ENCODE measurements at regions not wholly inside any gene's neighbourhood (a gene's known extent, or its start where the extent isn't known, plus 50 kb on each side); places are given as distances from the start of the nearest gene placed in this dataset.

DNA sequence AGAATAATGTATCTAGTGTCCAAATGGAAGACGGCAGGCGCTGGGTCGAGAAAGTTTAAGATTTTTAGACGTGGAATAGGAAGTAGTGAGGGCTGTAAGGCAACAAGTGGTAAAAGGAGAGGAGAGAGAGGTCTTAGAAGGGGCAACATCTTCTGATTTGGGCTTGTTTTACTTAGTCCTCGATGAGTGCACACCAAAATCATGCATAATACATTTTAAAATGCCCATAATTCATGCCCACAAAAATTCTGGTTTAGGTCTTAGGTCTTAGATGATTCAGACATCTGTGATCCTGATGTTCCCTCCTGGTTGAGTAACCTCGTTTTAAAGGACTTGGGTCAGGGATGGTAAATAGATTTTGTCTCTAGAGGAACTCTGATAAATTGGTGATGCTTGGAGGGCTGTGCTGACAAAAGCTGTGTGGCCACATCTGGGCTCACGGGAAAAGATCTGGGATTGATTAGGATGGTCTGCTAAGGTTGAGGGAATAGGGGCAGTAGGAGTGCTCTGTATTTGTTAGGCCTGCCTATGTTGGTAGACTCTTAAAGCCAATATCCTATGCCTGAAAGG lies 476.3 kb downstream of the CCDC171 start:
- no peaks in the 10 kb centered on the region for H3K9me3 ChIP-seq (ENCODE audit: insufficient read depth, low read length, severe bottlenecking)
- H3K4me3 ChIP-seq (ENCODE audit: low read depth in 1 of 2, low read length in 2 of 2) = no peak overlapping the region
- ATAC-seq (ENCODE audit: insufficient read depth, low read depth) (no peak), DNase-seq (no peak)
- no peak overlapping the region for H3K27ac ChIP-seq (ENCODE audit: low read length)
- TF ChIP-seq, protein P1, sequence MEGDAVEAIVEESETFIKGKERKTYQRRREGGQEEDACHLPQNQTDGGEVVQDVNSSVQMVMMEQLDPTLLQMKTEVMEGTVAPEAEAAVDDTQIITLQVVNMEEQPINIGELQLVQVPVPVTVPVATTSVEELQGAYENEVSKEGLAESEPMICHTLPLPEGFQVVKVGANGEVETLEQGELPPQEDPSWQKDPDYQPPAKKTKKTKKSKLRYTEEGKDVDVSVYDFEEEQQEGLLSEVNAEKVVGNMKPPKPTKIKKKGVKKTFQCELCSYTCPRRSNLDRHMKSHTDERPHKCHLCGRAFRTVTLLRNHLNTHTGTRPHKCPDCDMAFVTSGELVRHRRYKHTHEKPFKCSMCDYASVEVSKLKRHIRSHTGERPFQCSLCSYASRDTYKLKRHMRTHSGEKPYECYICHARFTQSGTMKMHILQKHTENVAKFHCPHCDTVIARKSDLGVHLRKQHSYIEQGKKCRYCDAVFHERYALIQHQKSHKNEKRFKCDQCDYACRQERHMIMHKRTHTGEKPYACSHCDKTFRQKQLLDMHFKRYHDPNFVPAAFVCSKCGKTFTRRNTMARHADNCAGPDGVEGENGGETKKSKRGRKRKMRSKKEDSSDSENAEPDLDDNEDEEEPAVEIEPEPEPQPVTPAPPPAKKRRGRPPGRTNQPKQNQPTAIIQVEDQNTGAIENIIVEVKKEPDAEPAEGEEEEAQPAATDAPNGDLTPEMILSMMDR (IDR thresholded peaks at IDR 0.05; ENCODE audit: borderline replicate concordance, extremely low read depth, low read length, poor library complexity, severe bottlenecking) = no peak
- no peak for TF ChIP-seq EZH2 (IDR thresholded peaks at IDR 0.05; ENCODE audit: borderline replicate concordance, low read depth, low read length, severe bottlenecking)
- H3K4me2 ChIP-seq (ENCODE audit: insufficient read depth, low read length) = no peak overlapping the region
- H3K36me3 ChIP-seq (ENCODE audit: insufficient read depth, low read length) = no peaks in the 10 kb centered on the region
- no peak overlapping the region for H3K9ac ChIP-seq (ENCODE audit: low read depth, low read length)
- no peak overlapping the region for H2AFZ ChIP-seq (ENCODE audit: low read depth, low read length)
- no peaks in the 10 kb centered on the region for H4K20me1 ChIP-seq (ENCODE audit: insufficient read depth, low read length)
- no peaks in the 10 kb centered on the region for H3K79me2 ChIP-seq (ENCODE audit: insufficient read depth, low read length)
- H3K4me1 ChIP-seq (ENCODE audit: insufficient read depth, low read length) = peaks cover 33% of the 10 kb centered on the region
- no peaks in the 10 kb centered on the region for H3K27me3 ChIP-seq (ENCODE audit: insufficient read depth, low read length, poor library complexity)

DNA sequence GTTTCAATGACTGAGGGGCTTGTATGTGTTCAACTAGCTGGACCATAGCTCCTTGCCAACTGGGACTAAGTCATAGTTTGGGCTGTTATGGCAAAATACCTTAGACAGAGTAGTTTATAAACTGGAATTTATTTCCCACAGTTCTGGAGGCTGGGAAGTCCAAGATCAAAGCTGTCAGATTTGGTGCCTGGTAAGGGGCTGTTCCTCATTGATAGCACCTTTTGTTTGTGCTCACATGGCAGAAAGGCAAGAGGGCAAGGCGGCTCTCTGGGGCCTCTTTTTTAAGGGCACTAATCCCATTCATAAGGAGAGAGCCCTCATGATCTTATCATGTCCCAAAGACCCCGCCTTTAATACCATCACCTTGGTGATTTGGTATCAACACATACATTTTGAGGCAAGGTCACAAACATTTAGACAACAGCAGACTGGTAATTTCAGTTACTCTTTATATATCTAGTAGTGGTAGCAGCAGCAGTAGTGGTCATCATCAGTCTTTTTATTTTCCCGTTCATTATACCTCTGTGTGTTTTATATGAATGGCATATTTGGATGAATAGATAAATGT lies 477.0 kb downstream of the CCDC171 start:
- no peak overlapping the region for H3K27ac ChIP-seq (ENCODE audit: low read length)
- 0 out of 3 replicates have a peak, but pooled peaks have one; percentile 1 for ATAC-seq (ENCODE audit: insufficient read depth, low read depth)

DNA sequence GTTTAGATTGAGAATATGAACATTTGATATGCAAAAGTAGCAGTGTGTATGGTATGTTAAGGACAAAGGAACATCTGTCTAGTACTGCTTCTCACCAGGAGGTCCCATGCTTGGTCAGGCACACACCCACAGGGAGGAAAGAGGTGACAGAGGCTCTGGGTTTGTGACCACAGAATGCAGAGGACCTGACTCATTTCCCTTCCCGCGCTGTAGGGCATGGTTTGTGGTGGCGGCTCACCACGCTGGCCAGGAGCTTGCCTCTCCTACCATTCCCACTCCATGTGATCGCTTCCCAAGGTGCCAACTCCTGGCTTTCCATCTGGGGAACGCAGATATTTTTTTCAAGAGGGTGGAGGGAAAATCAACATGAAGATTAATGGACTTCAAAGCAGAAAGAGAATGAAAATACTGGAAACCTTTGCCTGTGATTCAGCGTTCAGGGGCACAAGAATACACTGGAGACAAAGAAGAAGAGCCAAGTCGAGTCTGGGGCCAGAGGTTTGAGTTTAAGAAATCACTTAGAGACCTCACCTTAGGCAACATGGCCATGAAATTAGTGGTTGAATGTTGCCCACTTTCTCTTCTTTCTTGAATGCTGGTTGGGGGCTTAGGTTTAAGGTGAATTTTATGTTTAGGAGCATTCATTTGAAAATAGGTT lies 477.8 kb downstream of the CCDC171 start:
- no peak overlapping the region for H3K9ac ChIP-seq (ENCODE audit: low read depth, low read length)
- no peaks in the 10 kb centered on the region for H3K9me3 ChIP-seq (ENCODE audit: insufficient read depth, low read length, severe bottlenecking)
- no peak overlapping the region for H2AFZ ChIP-seq (ENCODE audit: low read depth, low read length)
- TF ChIP-seq EZH2 (IDR thresholded peaks at IDR 0.05; ENCODE audit: borderline replicate concordance, low read depth, low read length, severe bottlenecking) = no peak
- TF ChIP-seq, protein P1 (IDR thresholded peaks at IDR 0.05; ENCODE audit: borderline replicate concordance, extremely low read depth, low read length, poor library complexity, severe bottlenecking) = no peak
- no peaks in the 10 kb centered on the region for H3K79me2 ChIP-seq (ENCODE audit: insufficient read depth, low read length)
- H3K4me2 ChIP-seq (ENCODE audit: insufficient read depth, low read length) = peak overlapping the region; percentile 24; the same call in 1 of the 2 replicates
- H3K27me3 ChIP-seq (ENCODE audit: insufficient read depth, low read length, poor library complexity) = no peaks in the 10 kb centered on the region
- H4K20me1 ChIP-seq (ENCODE audit: insufficient read depth, low read length) = no peaks in the 10 kb centered on the region
- DNase-seq = peak; percentile 81
- no peaks in the 10 kb centered on the region for H3K36me3 ChIP-seq (ENCODE audit: insufficient read depth, low read length)
- peaks cover 42% of the 10 kb centered on the region for H3K4me1 ChIP-seq (ENCODE audit: insufficient read depth, low read length)
- peak; percentile 95 for ATAC-seq (ENCODE audit: insufficient read depth, low read depth)
- H3K4me3 ChIP-seq (ENCODE audit: low read depth in 1 of 2, low read length in 2 of 2) = no peak overlapping the region; a peak in 1 of 4 replicates
- H3K27ac ChIP-seq (ENCODE audit: low read length) = peak overlapping the region; percentile 63

More for the DNA sequence above, 477.0 kb downstream of the CCDC171 start:
- Histone ChIP-seq H3K36me3 (ENCODE audit: insufficient read depth, low read length) (no peaks in the 10 kb centered on the region), H4K20me1 (ENCODE audit: insufficient read depth, low read length) (no peaks in the 10 kb centered on the region), H3K9ac (ENCODE audit: low read depth, low read length) (no peak overlapping the region), H3K79me2 (ENCODE audit: insufficient read depth, low read length) (no peaks in the 10 kb centered on the region), H3K4me3 (ENCODE audit: low read depth in 1 of 2, low read length in 2 of 2) (no peak overlapping the region), H3K4me1 (ENCODE audit: insufficient read depth, low read length) (peaks cover 34% of the 10 kb centered on the region), H3K4me2 (ENCODE audit: insufficient read depth, low read length) (no peak overlapping the region; the same call in 1 of the 2 replicates), H3K27me3 (ENCODE audit: insufficient read depth, low read length, poor library complexity) (no peaks in the 10 kb centered on the region), H2AFZ (ENCODE audit: low read depth, low read length) (no peak overlapping the region), H3K9me3 (ENCODE audit: insufficient read depth, low read length, severe bottlenecking) (no peaks in the 10 kb centered on the region)
- TF ChIP-seq, protein P1 (IDR thresholded peaks at IDR 0.05; ENCODE audit: borderline replicate concordance, extremely low read depth, low read length, poor library complexity, severe bottlenecking) = no peak
- TF ChIP-seq EZH2 (IDR thresholded peaks at IDR 0.05; ENCODE audit: borderline replicate concordance, low read depth, low read length, severe bottlenecking) = no peak
- no peak for DNase-seq

All from DND-41 (cell line).